Gastrocnemius medialis (tissue), 4 donors: ENCODE measurements at regions not wholly inside any gene's neighbourhood (a gene's known extent, or its start where the extent isn't known, plus 50 kb on each side); places are given as distances from the start of the nearest gene placed in this dataset.

Experiments used
- POLR2A ChIP-seq, 2 donors: fragments of 450-650 bp; IDR thresholded peaks; one replicate each; pipeline ENCODE4 v1.6.1; 2017; ENCODE audit warnings: antibody characterized with exemption in 2 of 2, mild to moderate bottlenecking in 2 of 2, moderate library complexity in 2 of 2
- TF ChIP-seq, protein P1 (sequence below), 5 experiments: fragments of 450-650 bp in 3 of 5; fragments of 200-600 bp in 2 of 5; sonication (generic) in 2 of 5; IDR thresholded peaks in 4 of 5; conservative IDR thresholded peaks in 1 of 5; 1 replicate in 4 of 5; 2 replicates in 1 of 5; pipeline ENCODE4 v1.5.1; 2016 to 2019; ENCODE audit warnings: antibody characterized with exemption in 5 of 5, mild to moderate bottlenecking in 3 of 5, moderate library complexity in 3 of 5

DNA sequence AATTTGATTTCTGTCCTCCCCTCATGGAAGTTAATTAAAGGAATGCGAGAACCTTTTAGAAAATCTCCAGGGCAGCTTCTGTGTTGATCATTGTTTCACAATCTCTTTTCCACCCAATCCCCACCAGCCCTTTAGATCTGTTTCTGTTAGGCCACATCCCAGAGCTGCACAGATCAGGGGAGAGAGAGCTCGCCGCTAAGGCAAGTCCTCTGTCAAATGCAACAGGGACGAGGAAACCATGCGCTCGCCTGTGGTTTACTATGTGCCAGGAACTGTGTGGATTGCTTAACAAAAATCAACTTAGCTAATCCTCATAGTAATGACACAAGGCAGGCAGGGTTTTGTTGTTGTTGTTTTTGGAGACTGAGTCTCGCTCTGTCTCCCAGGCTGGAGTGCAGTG lies 115.4 kb downstream of the SALL1 start:
- TF ChIP-seq, protein P1, sequence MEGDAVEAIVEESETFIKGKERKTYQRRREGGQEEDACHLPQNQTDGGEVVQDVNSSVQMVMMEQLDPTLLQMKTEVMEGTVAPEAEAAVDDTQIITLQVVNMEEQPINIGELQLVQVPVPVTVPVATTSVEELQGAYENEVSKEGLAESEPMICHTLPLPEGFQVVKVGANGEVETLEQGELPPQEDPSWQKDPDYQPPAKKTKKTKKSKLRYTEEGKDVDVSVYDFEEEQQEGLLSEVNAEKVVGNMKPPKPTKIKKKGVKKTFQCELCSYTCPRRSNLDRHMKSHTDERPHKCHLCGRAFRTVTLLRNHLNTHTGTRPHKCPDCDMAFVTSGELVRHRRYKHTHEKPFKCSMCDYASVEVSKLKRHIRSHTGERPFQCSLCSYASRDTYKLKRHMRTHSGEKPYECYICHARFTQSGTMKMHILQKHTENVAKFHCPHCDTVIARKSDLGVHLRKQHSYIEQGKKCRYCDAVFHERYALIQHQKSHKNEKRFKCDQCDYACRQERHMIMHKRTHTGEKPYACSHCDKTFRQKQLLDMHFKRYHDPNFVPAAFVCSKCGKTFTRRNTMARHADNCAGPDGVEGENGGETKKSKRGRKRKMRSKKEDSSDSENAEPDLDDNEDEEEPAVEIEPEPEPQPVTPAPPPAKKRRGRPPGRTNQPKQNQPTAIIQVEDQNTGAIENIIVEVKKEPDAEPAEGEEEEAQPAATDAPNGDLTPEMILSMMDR (IDR thresholded peaks at IDR 0.05 in 4 of 5, conservative IDR thresholded peaks at IDR 0.05 in 1 of 5), result no peak
- no peak for TF ChIP-seq POLR2A (IDR thresholded peaks at IDR 0.05)
